Epithelial cell of esophagus (primary cell): ENCODE measurements at regions not wholly inside any gene's neighbourhood (a gene's known extent, or its start where the extent isn't known, plus 50 kb on each side); places are given as distances from the start of the nearest gene placed in this dataset.

Source experiments
- DNase-seq: peaks from one replicate; pipeline ENCODE4 v3.0.0; 2010; ENCODE audit warnings: low read depth
- H3K4me3 ChIP-seq: 2 replicates; pipeline ENCODE4 v1.5.1; 2011; ENCODE audit warnings: mild to moderate bottlenecking, low read length, control low read depth
- CTCF ChIP-seq: IDR thresholded peaks from 2 replicates; pipeline ENCODE4 v1.5.1; 2011; ENCODE audit warnings: low read depth, mild to moderate bottlenecking, low read length, control low read depth, inconsistent platforms; ENCODE audit not compliant: insufficient read depth; ENCODE audit errors: missing control alignments

- H3K4me3 ChIP-seq, result no peak overlapping the region
- TF ChIP-seq CTCF, result no peak
- DNase-seq, result no peak
Measured at GRCh38 chr15:31545257-31545656, 218.6 kb downstream of the KLF13 start.

GRCh38 chr15:31550211-31550977 is 223.8 kb downstream of the KLF13 start:
- no peak for DNase-seq
- no peak for TF ChIP-seq CTCF
- no peak overlapping the region for H3K4me3 ChIP-seq

GRCh38 chr15:31551323-31551722 is 224.7 kb downstream of the KLF13 start:
- TF ChIP-seq CTCF, result no peak
- H3K4me3 ChIP-seq, result no peak overlapping the region
- DNase-seq, result peak; percentile 28

GRCh38 chr15:31552482-31553099 is 226.0 kb downstream of the KLF13 start:
- DNase-seq, result no peak
- no peak overlapping the region for H3K4me3 ChIP-seq
- TF ChIP-seq CTCF, result no peak

- no peak for TF ChIP-seq CTCF
- no peak overlapping the region for H3K4me3 ChIP-seq
- DNase-seq, result no peak
Measured at GRCh38 chr15:31554261-31554660, 227.6 kb downstream of the KLF13 start.

- no peak overlapping the region for H3K4me3 ChIP-seq
- TF ChIP-seq CTCF, result no peak
- DNase-seq, result no peak
Measured at GRCh38 chr15:31555022-31555421, 228.4 kb downstream of the KLF13 start.
